H1 (cell line): ENCODE measurements at regions not wholly inside any gene's neighbourhood (a gene's known extent, or its start where the extent isn't known, plus 50 kb on each side); places are given as distances from the start of the nearest gene placed in this dataset.

Experiments
- CTCF ChIA-PET: fragments of 300-600 bp; sonication (Branson Sonifier 250); formaldehyde crosslinking; loops from one replicate; lab custom pipeline; 2021; ENCODE audit not compliant: partially characterized antibody; lab: Charles Lee
- POLR2A ChIA-PET: fragments of 300-600 bp; sonication (Branson Sonifier 250); formaldehyde crosslinking; loops from one replicate; lab custom pipeline; 2021; ENCODE audit warnings: inconsistent platforms; ENCODE audit not compliant: partially characterized antibody; lab: Charles Lee
- DNase-seq, 2 experiments: peaks; one replicate each; pipeline versions ENCODE4 v3.0.0 to v3.0.0-alpha.2; 2010 to 2022; ENCODE audit warnings: low spot score in 2 of 2, low read depth in 1 of 2, mixed read lengths in 1 of 2
- FAIRE-seq: peaks from 2 replicates; lab custom pipeline; 2011; peaks lifted over from hg19 to GRCh38; lab: Jason Lieb, UNC
- H2AFZ ChIP-seq: 2 replicates; pipeline ENCODE4 v1.8.1; 2012; ENCODE audit warnings: low read length, inconsistent platforms
- H2AK5ac ChIP-seq: 2 replicates; pipeline ENCODE4 v1.6.1; 2013; ENCODE audit warnings: low read depth, low read length
- H2BK120ac ChIP-seq: replicated peaks from 2 replicates; pipeline ENCODE3; 2013; ENCODE audit warnings: low read depth, low read length, inconsistent platforms
- H2BK12ac ChIP-seq: 2 replicates; pipeline ENCODE4 v1.6.1; 2013; ENCODE audit warnings: low read depth, low read length
- H2BK15ac ChIP-seq: 2 replicates; pipeline ENCODE4 v1.6.1; 2013; ENCODE audit warnings: low read length
- H2BK20ac ChIP-seq: 2 replicates; pipeline ENCODE4 v1.6.1; 2013; ENCODE audit warnings: low read length
- H2BK5ac ChIP-seq: 2 replicates; pipeline ENCODE4 v1.6.1; 2013; ENCODE audit warnings: low read depth, low read length
- H3K14ac ChIP-seq: 2 replicates; pipeline ENCODE4 v1.6.1; 2013; ENCODE audit warnings: inconsistent platforms; ENCODE audit not compliant: insufficient read length
- H3K18ac ChIP-seq: 2 replicates; pipeline ENCODE4 v1.6.1; 2013; ENCODE audit warnings: low read length; ENCODE audit errors: extremely low read depth
- H3K23ac ChIP-seq: 2 replicates; pipeline ENCODE4 v1.6.1; 2013; ENCODE audit warnings: inconsistent platforms; ENCODE audit not compliant: insufficient read length
- H3K23me2 ChIP-seq: 2 replicates; pipeline ENCODE4 v1.6.1; 2013; ENCODE audit warnings: low read depth, low read length
- H3K27ac ChIP-seq: 2 replicates; pipeline ENCODE4 v1.6.1; 2011; ENCODE audit warnings: low read depth, low read length, inconsistent platforms
- H3K27me3 ChIP-seq, 4 experiments: replicated peaks in 1 of 4; 1 replicate in 1 of 4; 2 replicates in 3 of 4; pipeline versions ENCODE4 v1.6.1 to v1.8.1; 2011 to 2013; ENCODE audit warnings: low read length in 3 of 4, mild to moderate bottlenecking in 3 of 4, inconsistent platforms in 2 of 4, mixed read lengths in 2 of 4, moderate library complexity in 1 of 4; ENCODE audit not compliant: control insufficient read depth in 3 of 4, insufficient read depth in 3 of 4; ENCODE audit errors: extremely low read depth in 1 of 4
- H3K36me3 ChIP-seq, 4 experiments: 2 replicates each; pipeline versions ENCODE4 v1.6.1 to v1.8.1; 2011 to 2013; ENCODE audit warnings: mild to moderate bottlenecking in 4 of 4, low read length in 3 of 4, moderate library complexity in 2 of 4, control low read depth in 1 of 4, inconsistent platforms in 1 of 4; ENCODE audit not compliant: insufficient read depth in 4 of 4, control insufficient read depth in 2 of 4
- H3K4ac ChIP-seq: replicated peaks from 2 replicates; pipeline ENCODE3; 2013; ENCODE audit warnings: low read length, low read depth, mixed read lengths, inconsistent platforms; ENCODE audit not compliant: insufficient read length
- H3K4me1 ChIP-seq, 4 experiments: replicated peaks in 1 of 4; 1 replicate in 1 of 4; 2 replicates in 3 of 4; pipeline versions ENCODE4 v1.6.1 to v1.8.1; 2011 to 2013; ENCODE audit warnings: low read length in 3 of 4, inconsistent platforms in 2 of 4, mixed read lengths in 1 of 4; ENCODE audit not compliant: insufficient read depth in 4 of 4, control insufficient read depth in 3 of 4
- H3K4me2 ChIP-seq, 2 experiments: 2 replicates each; pipeline versions ENCODE4 v1.6.1 to v1.8.1; 2011 to 2013; ENCODE audit warnings: low read depth in 2 of 2, low read length in 2 of 2, control low read depth in 1 of 2, inconsistent platforms in 1 of 2, mild to moderate bottlenecking in 1 of 2; ENCODE audit not compliant: insufficient read depth in 1 of 2
- H3K4me3 ChIP-seq, 4 experiments: fragments of 200-600, 300-600 bp in 1 of 4; sonication (generic), shearing (Covaris generic), sonication (Bioruptor Twin) in 1 of 4; 2 replicates each; pipeline versions ENCODE4 v1.5.1 to v1.8.1; 2011 to 2016; ENCODE audit warnings: low read length in 4 of 4, low read depth in 3 of 4, control low read depth in 2 of 4, inconsistent platforms in 2 of 4, mild to moderate bottlenecking in 2 of 4, mixed read lengths in 1 of 4, moderate library complexity in 1 of 4; ENCODE audit not compliant: insufficient read depth in 2 of 4; ENCODE audit errors: extremely low read depth in 1 of 4
- H3K56ac ChIP-seq: replicated peaks from 2 replicates; pipeline ENCODE3; 2013; ENCODE audit warnings: low read depth, mild to moderate bottlenecking, mixed read lengths, low read length, inconsistent platforms; ENCODE audit not compliant: insufficient read length
- H3K79me1 ChIP-seq: 2 replicates; pipeline ENCODE4 v1.6.1; 2013; ENCODE audit warnings: low read depth, low read length, control low read depth
- H3K79me2 ChIP-seq, 2 experiments: 2 replicates each; pipeline versions ENCODE4 v1.6.1 to v1.8.1; 2012 to 2013; ENCODE audit warnings: low read length in 2 of 2, mild to moderate bottlenecking in 2 of 2, inconsistent platforms in 1 of 2; ENCODE audit not compliant: insufficient read depth in 2 of 2, control insufficient read depth in 1 of 2
- H3K9ac ChIP-seq, 4 experiments: replicated peaks in 1 of 4; 1 replicate in 1 of 4; 2 replicates in 3 of 4; pipeline versions ENCODE4 v1.6.1 to v1.8.1; 2011 to 2013; ENCODE audit warnings: low read depth in 3 of 4, low read length in 3 of 4, control low read depth in 2 of 4, mild to moderate bottlenecking in 2 of 4, moderate library complexity in 2 of 4, inconsistent platforms in 1 of 4; ENCODE audit errors: extremely low read depth in 1 of 4
- H3K9me3 ChIP-seq, 2 experiments: 2 replicates each; pipeline versions ENCODE4 v1.6.1 to v1.8.1; 2012 to 2013; ENCODE audit warnings: mild to moderate bottlenecking in 2 of 2, moderate library complexity in 2 of 2, control low read depth in 1 of 2, inconsistent platforms in 1 of 2, low read depth in 1 of 2, low read length in 1 of 2, mixed read lengths in 1 of 2; ENCODE audit not compliant: insufficient read depth in 2 of 2
- H4K20me1 ChIP-seq, 2 experiments: replicated peaks in 1 of 2; 2 replicates each; pipeline versions ENCODE3 to v1.8.1; 2011 to 2013; ENCODE audit warnings: inconsistent platforms in 2 of 2, low read length in 2 of 2, mild to moderate bottlenecking in 1 of 2; ENCODE audit not compliant: insufficient read depth in 2 of 2, control insufficient read depth in 1 of 2
- H4K5ac ChIP-seq: 2 replicates; pipeline ENCODE4 v1.6.1; 2013; ENCODE audit warnings: low read length, low read depth, mixed read lengths, inconsistent platforms; ENCODE audit not compliant: insufficient read length
- H4K8ac ChIP-seq: 2 replicates; pipeline ENCODE4 v1.8.0; 2013; ENCODE audit warnings: mild to moderate bottlenecking, moderate library complexity, low read length, inconsistent platforms; ENCODE audit not compliant: insufficient read depth; ENCODE audit errors: extremely low read depth
- H4K91ac ChIP-seq: replicated peaks from 2 replicates; pipeline ENCODE3; 2013; ENCODE audit warnings: low read length, mixed read lengths, inconsistent platforms; ENCODE audit not compliant: insufficient read length
- CBX8 ChIP-seq: fragments of 300-800, 300-1000 bp; sonication (generic); IDR thresholded peaks from 2 replicates; pipeline ENCODE4 v1.7.1; 2016; ENCODE audit warnings: low read depth, low read length, borderline replicate concordance
- RAD21 ChIP-seq, 2 experiments: IDR thresholded peaks in 1 of 2; conservative IDR thresholded peaks in 1 of 2; 2 replicates each; pipeline ENCODE4 v1.6.1; 2011; ENCODE audit warnings: low read depth in 2 of 2, low read length in 2 of 2, improper control_type of control experiment in 1 of 2, inconsistent platforms in 1 of 2, mild to moderate bottlenecking in 1 of 2, moderate library complexity in 1 of 2
- TAF1 ChIP-seq: IDR thresholded peaks from 2 replicates; pipeline ENCODE4 v1.6.1; 2011; ENCODE audit warnings: mild to moderate bottlenecking, low read depth, low read length
- WGBS, 2 experiments: shearing (Covaris generic) in 1 of 2; methylation state at CpG; one replicate each; pipeline versions ENCODE4 v1.1.6 to v1.1.7; 2013 to 2015; ENCODE audit warnings: low lambda C conversion rate in 2 of 2, mixed read lengths in 2 of 2, inconsistent platforms in 1 of 2, low coverage in 1 of 2, missing lambda C conversion rate in 1 of 2; ENCODE audit not compliant: insufficient replicate concordance in 2 of 2, insufficient coverage in 1 of 2, insufficient read length in 1 of 2; ENCODE audit errors: extremely low coverage in 1 of 2, missing lambda C conversion rate in 1 of 2; 5-methylcytosine and 5-hydroxymethylcytosine counted together

DNA sequence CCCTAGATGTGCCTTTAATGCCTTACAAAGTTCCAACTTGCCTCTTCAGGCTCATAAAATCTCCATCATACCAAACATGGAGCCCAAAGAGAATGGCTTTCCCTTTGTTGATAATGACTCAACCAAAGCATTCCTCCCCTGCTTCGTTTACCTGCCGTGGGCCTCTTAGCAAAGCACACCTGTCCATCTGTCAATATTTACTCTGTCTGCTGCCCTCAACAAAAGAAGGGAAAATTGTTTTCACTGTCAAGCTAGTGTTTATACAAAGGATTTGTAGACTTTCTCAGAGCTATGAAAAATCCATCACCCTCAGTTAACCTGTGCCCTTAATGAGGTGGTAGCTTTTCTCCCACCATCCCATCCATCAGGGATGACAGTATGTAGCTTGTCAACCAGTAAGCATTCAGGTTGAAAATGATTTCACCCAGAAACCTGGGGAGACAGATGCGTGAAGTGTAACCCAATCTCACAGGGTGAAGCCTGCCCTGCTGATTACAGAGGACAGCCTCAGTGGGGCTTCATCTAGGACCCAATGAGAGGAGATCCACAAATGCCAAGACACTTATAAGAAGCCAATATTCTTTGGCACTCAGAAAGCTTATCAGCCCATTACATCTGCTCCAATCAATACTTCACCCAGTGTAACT is 278.1 kb downstream of the NUAK1 start:
- no peak overlapping the region for H2BK20ac ChIP-seq
- FAIRE-seq = no peak
- no peak for DNase-seq
- no peak overlapping the region for H3K4ac ChIP-seq
- H3K23ac ChIP-seq = no peak overlapping the region
- H2BK120ac ChIP-seq = no peak overlapping the region
- H4K91ac ChIP-seq = no peak overlapping the region
- H3K79me1 ChIP-seq = no peaks in the 10 kb centered on the region
- no peak overlapping the region for H3K9ac ChIP-seq
- H3K56ac ChIP-seq = no peak overlapping the region
- no peak overlapping the region for H2AFZ ChIP-seq
- H3K79me2 ChIP-seq = no peaks in the 10 kb centered on the region
- no peak overlapping the region for H4K5ac ChIP-seq
- H3K27ac ChIP-seq = no peak overlapping the region
- peaks cover 0 to 2% of the 10 kb centered on the region in 2 experiments for H4K20me1 ChIP-seq
- no peaks in the 10 kb centered on the region; the same call in 1 of the 2 replicates for H3K23me2 ChIP-seq
- CTCF ChIA-PET = no interaction called here
- no peak overlapping the region for H2AK5ac ChIP-seq
- H2BK12ac ChIP-seq = no peak overlapping the region
- H2BK5ac ChIP-seq = no peak overlapping the region
- POLR2A ChIA-PET = no interaction called here
- peaks cover 0 to 5% (median 0%) of the 10 kb centered on the region in 4 experiments; a peak in 1 of 7 replicates for H3K4me1 ChIP-seq
- no peak overlapping the region for H3K4me2 ChIP-seq
- no peaks in the 10 kb centered on the region for H3K27me3 ChIP-seq
- no peak overlapping the region for H4K8ac ChIP-seq
- no peak overlapping the region for H3K18ac ChIP-seq
- no peaks in the 10 kb centered on the region for H3K36me3 ChIP-seq
- no peak overlapping the region for H3K14ac ChIP-seq
- no peaks in the 10 kb centered on the region; a peak in 1 of 4 replicates for H3K9me3 ChIP-seq
- no peak overlapping the region for H2BK15ac ChIP-seq
- WGBS, 2 experiments = 92% methylated on average over 3 of the region's 3 CpGs; no CpG with 5 or more reads in 1 of the 2 experiments
- H3K4me3 ChIP-seq = no peak overlapping the region
- TF ChIP-seq TAF1 (no peak), RAD21 (IDR thresholded peaks at IDR 0.05 in 1 of 2, conservative IDR thresholded peaks at IDR 0.05 in 1 of 2; ENCODE audit: low read depth in 2 of 2, low read length in 2 of 2) (no peak), CBX8 (no peak)
